Esophagus muscularis mucosa (tissue), 3 donors: ENCODE measurements at regions not wholly inside any gene's neighbourhood (a gene's known extent, or its start where the extent isn't known, plus 50 kb on each side); places are given as distances from the start of the nearest gene placed in this dataset.

Experiments
- POLR2A ChIP-seq: fragments of 450-650 bp; IDR thresholded peaks from one replicate; pipeline ENCODE4 v1.6.1; 2017; ENCODE audit warnings: antibody characterized with exemption, moderate library complexity, mild to moderate bottlenecking, low read depth
- POLR2AphosphoS5 ChIP-seq, 2 donors: sonication (generic); formaldehyde crosslinking; IDR thresholded peaks; one replicate each; pipeline ENCODE4 v1.6.1; 2017; ENCODE audit warnings: antibody characterized with exemption in 2 of 2
- TF ChIP-seq, protein P1 (sequence below), 3 experiments: fragments of 200-600 bp in 2 of 3; fragments of 450-650 bp in 1 of 3; sonication (generic) in 2 of 3; IDR thresholded peaks; one replicate each; pipeline ENCODE4 v1.5.1; 2017 to 2019; ENCODE audit warnings: antibody characterized with exemption in 3 of 3, mild to moderate bottlenecking in 2 of 3, moderate library complexity in 1 of 3

DNA sequence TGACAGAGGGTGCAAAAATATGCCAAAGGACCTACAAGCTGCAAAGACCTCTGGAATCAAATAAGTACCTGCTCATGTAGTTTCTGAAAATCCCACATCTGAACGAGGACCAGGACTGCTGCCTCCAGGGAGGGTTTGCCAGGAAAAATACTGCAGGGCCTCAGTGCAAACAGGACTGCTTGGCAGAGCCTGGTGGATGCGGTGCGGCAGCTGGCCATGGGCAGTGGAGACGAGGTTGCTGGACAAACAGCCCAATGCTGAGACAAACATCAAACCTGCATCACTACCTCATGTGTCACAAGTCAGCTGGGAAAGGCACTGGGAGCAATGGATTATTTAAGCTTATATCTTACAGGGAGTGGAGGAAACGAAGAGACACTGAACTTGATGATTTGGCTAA lies 238.8 kb downstream of the PAX1 start:
- TF ChIP-seq POLR2A (no peak), POLR2AphosphoS5 (IDR thresholded peaks at IDR 0.05) (no peak)
- TF ChIP-seq, protein P1, sequence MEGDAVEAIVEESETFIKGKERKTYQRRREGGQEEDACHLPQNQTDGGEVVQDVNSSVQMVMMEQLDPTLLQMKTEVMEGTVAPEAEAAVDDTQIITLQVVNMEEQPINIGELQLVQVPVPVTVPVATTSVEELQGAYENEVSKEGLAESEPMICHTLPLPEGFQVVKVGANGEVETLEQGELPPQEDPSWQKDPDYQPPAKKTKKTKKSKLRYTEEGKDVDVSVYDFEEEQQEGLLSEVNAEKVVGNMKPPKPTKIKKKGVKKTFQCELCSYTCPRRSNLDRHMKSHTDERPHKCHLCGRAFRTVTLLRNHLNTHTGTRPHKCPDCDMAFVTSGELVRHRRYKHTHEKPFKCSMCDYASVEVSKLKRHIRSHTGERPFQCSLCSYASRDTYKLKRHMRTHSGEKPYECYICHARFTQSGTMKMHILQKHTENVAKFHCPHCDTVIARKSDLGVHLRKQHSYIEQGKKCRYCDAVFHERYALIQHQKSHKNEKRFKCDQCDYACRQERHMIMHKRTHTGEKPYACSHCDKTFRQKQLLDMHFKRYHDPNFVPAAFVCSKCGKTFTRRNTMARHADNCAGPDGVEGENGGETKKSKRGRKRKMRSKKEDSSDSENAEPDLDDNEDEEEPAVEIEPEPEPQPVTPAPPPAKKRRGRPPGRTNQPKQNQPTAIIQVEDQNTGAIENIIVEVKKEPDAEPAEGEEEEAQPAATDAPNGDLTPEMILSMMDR (IDR thresholded peaks at IDR 0.05), result no peak
